KG1 (cell line): ENCODE measurements at regions not wholly inside any gene's neighbourhood (a gene's known extent, or its start where the extent isn't known, plus 50 kb on each side); places are given as distances from the start of the nearest gene placed in this dataset.
"Not testable (repeated sequence)": the region's sequence is repeated elsewhere in the genome, so short reads cannot be mapped to it uniquely, and the experiment has no call there.

Experiments
- DNase-seq: peaks from one replicate; lab custom pipeline; 2025; lab: John Stamatoyannopoulos, UW

GRCh38 chr7:10469476-10469875 lies 504.2 kb upstream of the PHF14 start:
- DNase-seq: no peak

- no peak for DNase-seq
Observed at GRCh38 chr7:10471280-10472058, 502.2 kb upstream of the PHF14 start.

GRCh38 chr7:10472115-10472514 lies 501.6 kb upstream of the PHF14 start:
- DNase-seq: no peak

GRCh38 chr7:10473569-10473968 lies 500.1 kb upstream of the PHF14 start:
- no peak for DNase-seq

GRCh38 chr7:10474048-10474447 lies 499.6 kb upstream of the PHF14 start:
- DNase-seq: no peak

- DNase-seq: no peak
Observed at GRCh38 chr7:10475940-10476641, 497.6 kb upstream of the PHF14 start.

- no peak for DNase-seq
Observed at GRCh38 chr7:10476642-10477041, 497.0 kb upstream of the PHF14 start.

- no peak for DNase-seq
Observed at GRCh38 chr7:10483671-10484070, 490.0 kb upstream of the PHF14 start.

- no peak for DNase-seq
Observed at GRCh38 chr7:10484767-10485166, 488.9 kb upstream of the PHF14 start.

GRCh38 chr7:10501206-10501884 lies 472.3 kb upstream of the PHF14 start:
- not testable (repeated sequence) for DNase-seq

- DNase-seq: no peak
Observed at GRCh38 chr7:10507032-10507431, 466.6 kb upstream of the PHF14 start.

GRCh38 chr7:10521306-10521705 lies 452.4 kb upstream of the PHF14 start:
- no peak for DNase-seq

- DNase-seq: not testable (repeated sequence)
Observed at GRCh38 chr7:10533429-10533828, 440.2 kb upstream of the PHF14 start.

GRCh38 chr7:10536561-10536960 lies 437.1 kb upstream of the PHF14 start:
- no peak for DNase-seq

GRCh38 chr7:10537764-10538163 lies 435.9 kb upstream of the PHF14 start:
- no peak for DNase-seq

GRCh38 chr7:10557375-10557774 lies 416.3 kb upstream of the PHF14 start:
- no peak for DNase-seq

- no peak for DNase-seq
Observed at GRCh38 chr7:10560497-10560896, 413.2 kb upstream of the PHF14 start.

- DNase-seq: no peak
Observed at GRCh38 chr7:10568891-10569290, 404.8 kb upstream of the PHF14 start.

- DNase-seq: no peak
Observed at GRCh38 chr7:10571759-10572158, 401.9 kb upstream of the PHF14 start.

GRCh38 chr7:10577866-10578374 lies 395.8 kb upstream of the PHF14 start:
- DNase-seq: no peak

GRCh38 chr7:10579561-10579960 lies 394.1 kb upstream of the PHF14 start:
- DNase-seq: no peak

- DNase-seq: no peak
Observed at GRCh38 chr7:10584886-10585285, 388.8 kb upstream of the PHF14 start.

GRCh38 chr7:10588084-10588483 lies 385.6 kb upstream of the PHF14 start:
- no peak for DNase-seq
